HG03342 (cell line): ENCODE measurements at regions not wholly inside any gene's neighbourhood (a gene's known extent, or its start where the extent isn't known, plus 50 kb on each side); places are given as distances from the start of the nearest gene placed in this dataset.

Experiments used
- ATAC-seq: cut with Tn5 transposase; IDR thresholded peaks from one replicate; pipeline ENCODE4 v1.9.1; 2021; ENCODE audit warnings: mild to moderate bottlenecking, moderate library complexity; ENCODE audit not compliant: unreplicated experiment

DNA sequence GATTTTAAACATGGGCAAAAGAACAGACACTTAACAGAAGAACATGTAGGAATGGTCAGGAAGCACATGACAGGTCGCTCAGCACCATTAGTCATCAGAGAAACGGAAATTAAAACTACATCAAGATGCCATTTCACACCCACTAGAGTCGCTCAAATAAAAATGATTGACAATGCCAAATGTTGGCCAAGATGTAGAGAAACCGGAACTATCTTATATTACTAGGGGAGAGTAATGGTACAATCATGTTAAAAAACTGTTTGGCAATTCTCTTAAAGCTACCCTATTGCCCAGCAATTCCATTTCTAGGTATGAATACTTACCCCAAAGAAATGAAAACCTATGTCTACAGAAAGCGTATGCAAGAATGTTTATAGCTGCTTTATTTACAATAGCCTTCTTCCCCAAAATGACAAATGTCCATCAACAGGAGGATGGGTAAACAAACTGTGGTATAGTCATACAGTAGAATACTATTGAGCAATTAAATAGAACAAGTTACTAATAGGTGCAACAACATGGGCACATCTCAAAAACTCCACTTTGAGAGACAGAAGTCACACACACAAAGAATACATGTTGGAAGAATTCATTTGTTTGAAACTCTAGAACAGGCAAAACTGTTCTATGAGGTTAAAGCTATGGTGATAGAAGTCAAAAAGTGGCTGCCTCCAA is 92.8 kb downstream of the ETS2 start:
- no peak for ATAC-seq

DNA sequence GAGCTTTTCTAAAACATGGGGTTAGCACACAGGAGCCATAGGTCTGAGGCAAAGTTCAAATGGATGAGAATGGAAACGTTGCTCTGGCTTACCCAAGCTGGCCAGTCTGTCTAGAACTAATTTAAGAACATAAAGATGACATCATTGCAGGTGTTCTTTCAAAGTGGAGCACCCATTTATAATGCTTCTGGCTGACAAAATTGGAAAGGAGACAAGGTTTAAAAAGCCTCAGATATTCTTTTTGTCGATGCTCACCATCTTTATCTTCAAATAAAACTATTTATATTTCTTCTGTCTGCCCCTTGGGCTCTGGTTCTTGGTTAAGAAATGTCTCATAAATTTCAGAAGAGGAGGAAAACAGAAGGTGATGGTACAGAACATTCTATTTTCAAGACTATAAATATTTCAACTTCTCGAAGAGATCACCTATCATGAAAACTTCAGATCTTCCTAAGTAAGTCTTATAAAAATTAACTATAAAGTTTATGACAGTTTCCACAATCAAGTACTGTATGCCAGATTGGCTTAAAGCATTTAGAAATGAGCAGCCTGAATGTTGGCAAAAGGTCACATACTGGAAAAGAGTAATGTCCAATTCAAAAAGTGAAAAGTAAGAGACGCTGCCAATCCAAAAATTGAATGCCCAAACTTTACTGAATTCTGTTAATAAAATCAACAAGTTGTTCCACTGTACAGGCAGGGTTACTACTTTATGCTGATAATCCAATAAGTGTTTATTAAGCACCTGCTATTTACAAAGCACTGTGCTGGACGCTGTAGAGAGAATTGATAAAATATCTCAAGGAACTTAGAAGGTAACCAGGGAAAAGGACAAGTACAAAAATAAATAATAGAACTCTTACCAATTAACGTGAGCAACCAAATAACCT is 92.0 kb downstream of the ETS2 start:
- no peak for ATAC-seq

DNA sequence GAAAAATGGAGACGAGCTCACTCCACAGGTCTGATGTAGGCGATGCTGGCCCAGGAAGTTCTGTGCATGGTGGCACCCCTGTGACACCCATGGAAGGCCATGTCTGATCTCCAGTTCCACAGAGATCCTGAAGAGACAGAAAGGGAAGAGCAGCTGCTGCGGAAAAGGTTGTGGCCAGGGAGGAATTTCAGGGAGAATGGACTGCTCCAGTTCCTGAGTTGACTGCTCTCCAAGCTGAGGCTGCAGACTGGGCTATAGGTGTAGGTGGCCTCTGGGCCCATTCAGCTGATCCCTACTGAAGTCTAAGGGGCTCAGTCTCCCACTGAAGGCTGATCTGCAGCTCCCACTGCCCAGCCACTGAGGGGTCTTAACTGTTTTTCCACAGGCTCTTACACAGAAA is 89.2 kb downstream of the ETS2 start:
- ATAC-seq: no peak

DNA sequence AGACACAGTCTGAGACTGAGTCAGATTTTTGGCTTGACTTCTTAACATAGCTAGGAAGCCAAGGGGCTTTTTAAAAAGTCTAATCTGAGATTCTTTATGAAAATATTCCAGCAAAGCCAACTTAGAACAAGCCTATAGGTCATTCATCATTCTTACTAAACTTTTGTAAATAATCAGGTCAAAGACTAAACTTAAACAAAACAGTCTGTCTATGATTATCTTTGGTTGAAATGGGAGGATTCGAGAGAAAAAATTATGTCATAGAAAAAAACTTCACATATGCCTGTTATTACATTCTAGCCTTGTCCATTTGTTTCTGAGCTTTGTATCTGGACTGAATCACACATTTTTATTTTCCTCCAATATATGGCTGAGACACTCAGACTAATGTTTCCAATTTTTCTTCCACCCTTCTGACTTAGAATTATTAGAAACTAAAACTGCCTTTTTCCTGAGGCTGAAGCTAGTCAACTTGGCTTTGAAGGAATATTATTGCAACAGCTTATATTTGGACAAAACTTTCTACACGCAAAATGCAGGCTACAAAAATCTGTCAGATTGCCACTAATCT is 83.3 kb downstream of the ETS2 start:
- no peak for ATAC-seq

DNA sequence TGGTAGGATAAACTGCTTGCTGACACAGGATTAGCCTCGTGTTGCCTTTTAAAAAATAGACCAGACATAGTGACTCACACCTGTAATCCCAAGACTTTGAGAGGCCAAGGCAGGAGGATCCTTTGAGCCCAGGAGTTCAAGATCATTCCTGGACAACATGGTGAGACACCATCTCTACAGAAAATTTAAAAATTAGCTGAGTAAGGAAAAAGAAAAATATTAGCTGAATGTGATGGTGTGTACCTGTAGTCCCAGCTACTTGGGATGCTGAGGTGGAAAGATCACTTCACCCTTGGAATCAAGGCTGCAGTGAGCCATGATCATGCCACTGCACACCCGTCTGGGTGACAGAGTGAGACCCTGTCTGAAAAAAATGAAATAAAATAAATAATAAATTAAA is 82.0 kb downstream of the ETS2 start:
- no peak for ATAC-seq

DNA sequence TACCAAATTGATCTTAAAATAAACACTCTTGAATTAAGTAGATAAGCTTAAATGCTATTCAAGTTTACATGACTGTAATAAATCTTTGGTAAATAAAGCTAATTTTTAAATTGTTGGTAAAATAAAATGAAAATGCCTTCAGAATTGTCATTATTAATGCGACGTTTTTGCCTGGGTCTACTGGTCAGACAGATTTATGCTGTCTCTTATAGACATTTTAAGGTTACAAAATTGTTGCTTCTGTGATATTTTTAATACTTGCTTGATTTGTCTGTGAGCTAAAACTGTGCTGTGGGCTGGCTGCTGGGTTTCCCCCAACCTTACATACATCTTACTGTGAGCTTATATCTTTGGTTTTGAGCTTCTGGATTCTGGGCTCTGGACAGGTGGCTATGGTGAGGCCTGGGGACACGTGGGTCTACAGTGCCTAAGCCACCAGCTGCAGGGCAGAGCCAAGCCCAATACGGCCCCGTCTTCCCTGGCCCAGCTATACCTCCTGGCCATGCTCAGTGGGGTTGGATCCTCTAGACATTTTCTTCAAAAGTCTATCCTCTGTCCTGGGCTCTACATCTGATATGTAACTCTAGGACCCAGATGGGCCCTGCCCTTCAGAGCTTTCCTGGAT is 81.4 kb downstream of the ETS2 start:
- no peak for ATAC-seq

DNA sequence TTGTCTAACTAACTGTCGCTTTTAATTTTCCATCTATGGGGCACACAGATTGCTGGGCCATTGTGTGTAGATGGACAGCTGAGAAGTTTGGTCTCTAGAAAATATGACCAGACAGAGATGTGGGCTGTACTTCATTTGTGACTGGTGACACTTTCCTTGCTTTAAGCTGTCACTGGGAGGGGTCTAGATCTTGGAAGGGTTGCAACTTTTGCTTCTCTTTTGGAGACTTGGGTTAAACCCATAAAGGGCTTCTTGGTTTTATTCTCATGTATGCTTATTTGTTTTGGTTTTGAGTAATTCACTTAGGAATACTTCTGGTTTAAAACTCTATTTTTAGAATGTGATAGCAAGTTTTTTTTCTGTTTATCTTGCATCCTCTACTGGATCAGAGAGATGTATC is 80.2 kb downstream of the ETS2 start:
- no peak for ATAC-seq

DNA sequence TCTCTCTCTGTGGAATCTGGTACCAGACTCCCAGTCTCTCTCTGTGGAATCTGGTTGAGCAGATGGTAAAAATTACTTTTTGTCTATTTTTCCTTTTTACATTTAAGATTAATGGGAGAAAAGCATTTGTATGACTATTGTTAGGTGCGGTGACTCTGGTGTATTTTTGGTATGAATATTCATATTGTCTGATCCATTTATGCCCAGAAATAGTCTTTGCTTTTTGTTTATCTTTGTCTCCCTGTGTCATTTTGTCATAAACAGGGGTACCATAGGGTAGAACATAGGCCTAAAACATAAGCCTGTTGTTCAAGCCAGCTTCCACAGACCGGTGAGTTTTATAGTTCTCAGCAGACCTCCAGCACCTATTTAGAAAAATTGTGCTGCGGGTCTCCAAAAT is 78.7 kb downstream of the ETS2 start:
- ATAC-seq: no peak

DNA sequence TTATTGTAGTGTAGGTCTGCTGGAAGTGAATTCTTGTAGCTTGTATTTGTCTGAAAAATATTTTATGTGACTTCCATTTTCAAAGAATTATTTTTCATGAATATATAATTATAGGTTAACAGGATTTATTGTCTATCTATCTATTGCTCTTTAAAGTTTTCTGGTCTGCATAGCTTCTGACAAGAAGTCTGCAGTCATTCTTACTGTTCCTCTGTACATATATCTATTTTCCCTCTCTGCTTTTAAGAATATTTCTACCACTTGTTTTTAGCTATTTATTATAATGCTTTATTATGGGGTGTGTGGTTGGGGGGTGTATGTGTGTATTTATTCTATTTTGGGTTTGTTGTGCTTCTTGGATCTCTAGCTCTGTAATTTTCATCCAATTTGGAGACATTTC is 77.4 kb downstream of the ETS2 start:
- ATAC-seq: no peak

DNA sequence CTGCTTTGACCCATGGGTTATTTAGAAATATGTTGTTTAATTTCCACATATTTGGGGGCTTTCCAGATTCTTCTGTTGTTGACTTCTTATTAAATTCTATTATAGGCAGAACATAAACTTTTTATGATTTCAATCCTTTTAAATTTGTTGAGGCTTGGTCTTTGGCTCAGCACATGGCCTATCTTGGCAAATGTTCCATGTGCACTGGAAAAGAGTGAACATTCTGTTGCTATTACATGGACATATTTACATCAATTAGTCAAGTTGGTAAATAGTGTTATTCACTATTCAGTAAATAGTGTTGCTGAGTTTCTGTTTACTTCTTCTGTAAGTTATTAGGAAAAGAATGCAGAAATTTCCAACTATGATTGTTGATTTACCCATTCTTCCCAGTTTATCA is 75.4 kb downstream of the ETS2 start:
- no peak for ATAC-seq

DNA sequence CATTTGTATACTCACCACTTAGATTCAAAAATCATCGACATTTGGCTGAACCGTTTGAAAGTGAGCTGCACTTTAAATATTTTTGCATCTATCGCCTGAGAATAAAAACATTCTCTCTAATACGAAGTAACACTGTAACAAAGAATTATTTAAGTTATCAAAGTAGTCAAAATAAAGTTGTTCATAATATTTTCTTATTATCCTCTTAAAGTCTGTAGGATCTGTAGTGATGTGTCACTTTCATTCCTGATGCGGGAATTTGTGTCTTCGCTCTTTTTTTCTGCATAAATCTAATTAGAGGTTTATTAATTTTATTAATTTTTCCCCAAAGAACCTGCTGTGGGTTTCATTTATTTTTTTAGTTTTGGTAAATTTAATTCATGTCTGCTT is 74.8 kb downstream of the ETS2 start:
- no peak for ATAC-seq

DNA sequence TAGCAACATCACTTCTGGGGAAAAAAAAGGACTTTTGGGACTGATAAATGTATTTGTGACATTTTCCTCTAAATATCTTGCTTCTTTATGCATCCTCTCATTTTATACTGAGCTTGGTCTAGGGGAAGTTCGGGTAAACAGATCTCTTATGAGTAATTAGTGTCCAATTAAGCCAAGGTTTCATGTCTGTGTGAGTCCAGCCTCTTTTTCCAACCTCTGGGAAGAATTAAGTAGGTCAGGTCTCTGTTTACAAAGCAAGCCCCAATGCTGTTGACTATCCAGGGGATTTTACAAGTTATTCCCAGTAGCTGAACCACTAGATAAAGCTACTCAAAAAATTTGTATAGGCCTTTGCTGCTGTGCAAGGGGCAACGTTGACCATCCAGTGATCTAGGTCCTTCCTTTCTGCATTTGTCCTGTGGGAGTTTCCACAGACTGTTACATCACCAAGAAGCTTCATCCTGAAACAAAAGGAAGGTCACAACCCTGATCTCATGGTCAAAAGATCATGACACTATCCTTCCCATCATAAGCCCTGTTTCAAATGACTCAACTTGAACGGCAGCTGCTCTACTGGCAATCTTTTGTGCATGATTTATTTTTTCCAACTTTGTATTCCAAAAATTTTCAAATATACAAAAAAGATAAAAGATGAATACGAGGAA is 74.3 kb downstream of the ETS2 start:
- no peak for ATAC-seq

DNA sequence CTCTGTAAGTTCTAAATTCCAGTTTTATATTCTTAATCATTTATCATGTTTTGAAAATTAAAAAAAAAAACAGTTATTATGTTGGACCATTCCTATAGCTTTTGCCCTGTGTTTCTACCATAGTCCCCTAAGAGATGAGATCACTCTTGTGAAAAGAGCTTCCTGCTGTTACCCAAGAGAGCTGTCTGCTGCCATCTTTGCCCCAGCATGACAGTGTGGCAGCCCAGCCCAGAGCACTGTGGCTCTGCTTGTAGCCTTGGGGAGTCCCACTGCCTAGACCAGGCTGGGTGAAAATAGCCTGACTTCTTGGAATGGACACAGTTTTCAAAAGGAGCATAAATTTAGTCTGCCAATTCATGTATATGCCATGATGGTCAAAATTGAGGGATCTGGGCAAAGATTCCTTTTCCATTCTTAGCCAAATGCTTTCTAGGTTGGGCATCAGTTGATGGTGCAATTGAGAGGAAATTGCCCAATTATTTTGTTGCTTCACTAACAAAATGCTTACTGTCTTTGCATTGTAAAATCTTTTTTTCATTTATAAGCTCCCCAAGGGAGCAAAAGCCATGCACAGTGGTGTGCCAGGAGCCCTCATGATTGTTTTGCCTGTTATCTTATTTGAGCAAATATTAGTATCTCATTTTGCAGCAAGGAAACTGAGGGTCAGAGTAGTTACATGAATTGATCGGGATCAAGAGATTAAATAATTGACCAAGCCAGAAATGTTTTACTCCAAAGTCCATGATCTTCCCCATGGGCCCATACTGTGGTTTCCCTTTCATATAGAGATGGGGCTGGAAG is 72.8 kb downstream of the ETS2 start:
- no peak for ATAC-seq

DNA sequence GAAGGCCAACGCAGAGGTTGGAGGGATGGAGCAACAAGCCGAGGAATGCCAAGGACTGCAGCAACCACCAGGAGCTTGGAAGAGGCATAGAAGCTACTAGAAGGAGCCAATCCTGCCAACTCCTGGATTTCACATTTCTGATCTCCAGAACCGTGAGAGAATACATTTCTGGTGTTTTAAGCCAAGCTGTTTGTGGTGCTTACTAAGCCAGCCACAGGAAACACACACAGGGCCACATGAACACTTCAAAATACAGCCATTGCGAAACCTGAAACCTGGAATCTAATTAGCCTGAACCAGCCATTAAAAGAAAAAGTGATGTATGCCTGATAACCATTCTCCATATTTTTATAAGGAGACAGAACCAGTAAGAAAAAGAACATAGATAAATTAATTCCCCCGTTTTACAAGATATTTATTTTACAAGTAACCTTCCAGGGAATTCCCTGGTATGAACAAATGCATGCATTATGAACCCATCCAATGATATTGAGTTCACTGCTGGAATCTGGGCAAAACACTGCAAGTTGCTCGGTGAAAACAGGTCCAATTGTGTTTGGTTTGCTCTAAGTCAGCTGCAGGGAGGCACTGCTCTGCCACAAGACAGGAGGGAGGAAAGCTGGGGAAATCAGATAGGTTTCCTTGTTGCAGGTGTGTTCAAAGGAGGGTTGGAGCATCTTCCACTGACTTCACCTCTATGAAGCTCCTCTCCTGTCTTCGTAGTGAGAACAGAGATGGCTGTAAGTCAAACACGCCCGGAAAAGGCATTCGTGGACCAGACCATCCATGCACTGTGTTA is 70.2 kb downstream of the ETS2 start:
- ATAC-seq: no peak
